HG03521 (cell line): ENCODE measurements at regions not wholly inside any gene's neighbourhood (a gene's known extent, or its start where the extent isn't known, plus 50 kb on each side); places are given as distances from the start of the nearest gene placed in this dataset.

ENCODE experiments used
- ATAC-seq: cut with Tn5 transposase; IDR thresholded peaks from one replicate; pipeline ENCODE4 v1.9.1; 2021; ENCODE audit warnings: mild to moderate bottlenecking, moderate library complexity; ENCODE audit not compliant: unreplicated experiment

- ATAC-seq: no peak
Observed at GRCh38 chr3:8239095-8239494, 262.5 kb upstream of the LMCD1 start.

GRCh38 chr3:8239718-8240695, 261.6 kb upstream of the LMCD1 start:
- peak; percentile 95 for ATAC-seq

GRCh38 chr3:8246070-8246469, 255.6 kb upstream of the LMCD1 start:
- no peak for ATAC-seq

- no peak for ATAC-seq
Observed at GRCh38 chr3:8253201-8253600, 248.4 kb upstream of the LMCD1 start.

- no peak for ATAC-seq
Observed at GRCh38 chr3:8254489-8254888, 247.1 kb upstream of the LMCD1 start.

- no peak for ATAC-seq
Observed at GRCh38 chr3:8255725-8256124, 245.9 kb upstream of the LMCD1 start.

- no peak for ATAC-seq
Observed at GRCh38 chr3:8256441-8257071, 245.1 kb upstream of the LMCD1 start.

GRCh38 chr3:8261018-8261417, 240.6 kb upstream of the LMCD1 start:
- no peak for ATAC-seq

GRCh38 chr3:8266730-8267131, 234.9 kb upstream of the LMCD1 start:
- no peak for ATAC-seq

GRCh38 chr3:8273479-8273878, 228.1 kb upstream of the LMCD1 start:
- no peak for ATAC-seq

GRCh38 chr3:8276056-8276455, 225.6 kb upstream of the LMCD1 start:
- no peak for ATAC-seq

GRCh38 chr3:8276506-8276905, 225.1 kb upstream of the LMCD1 start:
- ATAC-seq: no peak

- ATAC-seq: no peak
Observed at GRCh38 chr3:8278448-8278847, 223.2 kb upstream of the LMCD1 start.

- no peak for ATAC-seq
Observed at GRCh38 chr3:8279476-8279875, 222.1 kb upstream of the LMCD1 start.

GRCh38 chr3:8279886-8280550, 221.6 kb upstream of the LMCD1 start:
- no peak for ATAC-seq

- no peak for ATAC-seq
Observed at GRCh38 chr3:8282541-8283165, 219.0 kb upstream of the LMCD1 start.

- no peak for ATAC-seq
Observed at GRCh38 chr3:8283193-8283592, 218.4 kb upstream of the LMCD1 start.

- ATAC-seq: no peak
Observed at GRCh38 chr3:8286086-8286485, 215.5 kb upstream of the LMCD1 start.

GRCh38 chr3:8286749-8287148, 214.9 kb upstream of the LMCD1 start:
- no peak for ATAC-seq

- no peak for ATAC-seq
Observed at GRCh38 chr3:8290611-8291010, 211.0 kb upstream of the LMCD1 start.

GRCh38 chr3:8296461-8296860, 205.2 kb upstream of the LMCD1 start:
- no peak for ATAC-seq
